Thoracic aorta (tissue), 2 donors: ENCODE measurements at regions not wholly inside any gene's neighbourhood (a gene's known extent, or its start where the extent isn't known, plus 50 kb on each side); places are given as distances from the start of the nearest gene placed in this dataset.
A peak's percentile ranks its signal among the peaks of the same experiment; 100 is the strongest.
"Not testable (repeated sequence)": the region's sequence is repeated elsewhere in the genome, so short reads cannot be mapped to it uniquely, and the experiment has no call there.

Source experiments
- ATAC-seq: fragments of 150-250 bp; one replicate; pipeline ENCODE4 v1.8.0; 2017; ENCODE audit warnings: low read depth; ENCODE audit not compliant: insufficient number of reproducible peaks, low FRiP score
- DNase-seq: peaks from one replicate; pipeline ENCODE4 v3.0.0-alpha.2; 2020; ENCODE audit warnings: low spot score
- H3K27ac ChIP-seq, 2 donors: fragments of 200-600 bp; sonication (generic); 1 replicate in 1 of 2; 2 replicates in 1 of 2; pipeline ENCODE4 v1.5.1; 2016; ENCODE audit warnings: mild to moderate bottlenecking in 2 of 2, moderate library complexity in 2 of 2
- H3K27me3 ChIP-seq: fragments of 200-600 bp; sonication (generic); replicated peaks from 2 replicates; pipeline ENCODE4 v1.6.0; 2016; ENCODE audit warnings: mild to moderate bottlenecking; ENCODE audit not compliant: insufficient read depth
- H3K36me3 ChIP-seq: fragments of 200-600 bp; sonication (generic); one replicate; pipeline ENCODE4 v1.5.1; 2016
- H3K4me1 ChIP-seq, 2 donors: fragments of 200-600 bp; sonication (generic); 1 replicate in 1 of 2; 2 replicates in 1 of 2; pipeline versions ENCODE4 v1.5.1 to v1.6.0; 2016; ENCODE audit warnings: low read depth in 2 of 2, mild to moderate bottlenecking in 1 of 2; ENCODE audit not compliant: control insufficient read depth in 1 of 2
- H3K4me3 ChIP-seq: fragments of 200-600 bp; sonication (generic); 2 replicates; pipeline ENCODE4 v1.5.1; 2016; ENCODE audit warnings: mild to moderate bottlenecking
- H3K9me3 ChIP-seq: fragments of 200-600 bp; sonication (generic); 2 replicates; pipeline ENCODE4 v1.5.1; 2016
- CTCF ChIP-seq: fragments of 200-600 bp; sonication (generic); IDR thresholded peaks from one replicate; pipeline ENCODE4 v1.5.1; 2019; ENCODE audit warnings: antibody characterized with exemption

GRCh38 chr10:3255616-3256015 lies 83.0 kb upstream of the PITRM1 start:
- Histone ChIP-seq H3K4me3 (no peak overlapping the region), H3K9me3 (no peaks in the 10 kb centered on the region), H3K27me3 (no peaks in the 10 kb centered on the region), H3K36me3 (no peaks in the 10 kb centered on the region), H3K27ac (no peak overlapping the region), H3K4me1 (no peaks in the 10 kb centered on the region)
- no peak for TF ChIP-seq CTCF
- DNase-seq (no peak), ATAC-seq (no peak)

DNA sequence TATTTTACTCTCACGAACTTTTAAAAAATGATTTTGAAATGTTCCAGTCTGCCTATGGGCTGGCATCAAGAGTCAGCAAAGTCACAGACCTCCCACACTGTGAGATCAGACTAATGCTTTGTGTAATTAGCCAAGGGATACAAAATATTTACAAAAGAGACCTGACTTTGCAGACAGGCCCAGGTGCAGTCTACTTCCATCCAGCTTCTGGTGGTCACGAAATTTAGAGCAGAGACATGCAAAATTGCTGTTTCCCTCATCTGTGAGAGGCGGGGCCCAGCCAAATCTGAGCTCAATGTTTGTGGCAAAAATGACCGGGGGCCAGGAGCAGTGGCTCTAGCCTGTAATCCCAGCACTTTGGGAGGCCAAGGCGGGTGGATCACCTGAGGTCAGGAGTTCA lies 82.5 kb upstream of the PITRM1 start:
- no peak overlapping the region for H3K27ac ChIP-seq
- no peaks in the 10 kb centered on the region for H3K9me3 ChIP-seq
- DNase-seq (no peak), ATAC-seq (no peak)
- H3K4me1 ChIP-seq: no peaks in the 10 kb centered on the region
- no peak for TF ChIP-seq CTCF
- H3K4me3 ChIP-seq: no peak overlapping the region
- no peaks in the 10 kb centered on the region for H3K27me3 ChIP-seq
- no peaks in the 10 kb centered on the region for H3K36me3 ChIP-seq

DNA sequence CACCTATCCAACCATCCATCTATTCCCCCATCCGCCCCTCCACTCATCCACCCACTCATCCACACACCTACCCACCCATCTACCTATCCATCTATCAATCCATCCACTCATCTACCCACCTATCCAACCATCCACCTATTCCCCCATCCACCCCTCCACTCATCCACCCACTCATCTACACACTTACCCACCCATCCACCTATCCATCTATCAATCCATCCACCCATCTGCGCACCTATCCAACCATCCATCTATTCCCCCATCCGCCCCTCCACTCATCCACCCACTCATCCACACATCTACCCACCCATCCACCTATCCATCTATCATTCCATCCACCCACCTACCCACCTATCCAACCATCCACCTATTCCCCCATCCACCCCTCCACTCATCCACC lies 81.4 kb upstream of the PITRM1 start:
- not testable (repeated sequence) for H3K4me1 ChIP-seq, H3K4me3 ChIP-seq, H3K9me3 ChIP-seq, H3K27me3 ChIP-seq, ATAC-seq, H3K36me3 ChIP-seq, H3K27ac ChIP-seq, DNase-seq

GRCh38 chr10:3251172-3251571 lies 78.6 kb upstream of the PITRM1 start:
- no peak for DNase-seq

GRCh38 chr10:3249307-3249889 lies 76.8 kb upstream of the PITRM1 start:
- DNase-seq (no peak), ATAC-seq (no peak)
- peaks cover 7 to 17% of the 10 kb centered on the region in 2 donors for H3K4me1 ChIP-seq
- peak overlapping the region; percentile 87 to 91 for H3K27ac ChIP-seq
- no peaks in the 10 kb centered on the region for H3K36me3 ChIP-seq
- TF ChIP-seq CTCF: no peak
- H3K9me3 ChIP-seq: no peaks in the 10 kb centered on the region
- peak overlapping the region; percentile 41 for H3K4me3 ChIP-seq
- H3K27me3 ChIP-seq: no peaks in the 10 kb centered on the region

More at GRCh38 chr10:3251172-3251571, 78.6 kb upstream of the PITRM1 start:
- Histone ChIP-seq H3K4me1 (peaks cover 7 to 17% of the 10 kb centered on the region in 2 donors), H3K27me3 (no peaks in the 10 kb centered on the region), H3K36me3 (no peaks in the 10 kb centered on the region), H3K9me3 (no peaks in the 10 kb centered on the region), H3K4me3 (no peak overlapping the region), H3K27ac (no peak overlapping the region)
- ATAC-seq: no peak
- no peak for TF ChIP-seq CTCF
